HL-60 (cell line): ENCODE measurements at regions not wholly inside any gene's neighbourhood (a gene's known extent, or its start where the extent isn't known, plus 50 kb on each side); places are given as distances from the start of the nearest gene placed in this dataset.

Experiments used
- DNase-seq, 2 experiments: peaks; one replicate each; pipeline ENCODE4 v3.0.0-alpha.2; 2010 to 2020; ENCODE audit warnings: low read depth in 1 of 2, low spot score in 1 of 2
- H3K27ac ChIP-seq: fragments of 250-450 bp; sonication (Bioruptor Pico); replicated peaks from 2 replicates; pipeline ENCODE4 v1.5.1; 2020; ENCODE audit warnings: mild to moderate bottlenecking, moderate library complexity
- H3K27me3 ChIP-seq: fragments of 250-450 bp; sonication (Bioruptor Pico); 2 replicates; pipeline ENCODE4 v1.5.1; 2021; ENCODE audit warnings: mild to moderate bottlenecking, moderate library complexity; ENCODE audit not compliant: insufficient read depth, poor library complexity, severe bottlenecking
- H3K4me3 ChIP-seq: replicated peaks from 2 replicates; pipeline ENCODE4 v1.5.1; 2011; ENCODE audit warnings: mild to moderate bottlenecking, control low read depth, low read length; ENCODE audit not compliant: insufficient read depth
- GABPA ChIP-seq: IDR thresholded peaks from 2 replicates; pipeline ENCODE4 v1.6.1; 2012; ENCODE audit warnings: low read depth
- POLR2AphosphoS5 ChIP-seq: IDR thresholded peaks from 2 replicates; pipeline ENCODE4 v1.6.1; 2012; ENCODE audit warnings: low read depth
- REST ChIP-seq: IDR thresholded peaks from 2 replicates; pipeline ENCODE4 v1.6.1; 2012; ENCODE audit warnings: low read depth; ENCODE audit not compliant: insufficient replicate concordance
- SPI1 ChIP-seq: IDR thresholded peaks from 2 replicates; pipeline ENCODE4 v1.6.1; 2012; ENCODE audit warnings: low read depth, mild to moderate bottlenecking, borderline replicate concordance
- TF ChIP-seq, protein P1 (sequence below): IDR thresholded peaks from one replicate; pipeline ENCODE4 v1.5.1; 2011; ENCODE audit warnings: low read length, control low read depth, inconsistent platforms; ENCODE audit not compliant: insufficient read depth

DNA sequence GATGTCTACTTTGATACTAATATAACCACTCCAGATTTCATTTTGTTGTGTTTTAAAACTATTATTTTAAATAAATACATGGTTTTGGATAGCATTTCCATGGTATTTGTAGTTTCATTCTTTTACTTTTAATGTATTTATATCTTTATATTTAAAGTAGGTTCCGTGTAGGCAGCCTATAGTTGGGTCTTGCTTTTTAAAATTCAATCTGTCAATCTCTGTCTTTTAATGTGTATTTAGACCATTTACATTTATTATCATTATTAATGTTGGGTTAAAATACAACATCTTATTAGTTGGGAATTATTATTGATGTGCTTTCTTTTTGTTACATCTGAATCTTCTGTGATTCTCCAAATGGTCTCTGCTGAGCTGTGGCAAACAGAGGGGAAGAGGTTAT, 412.1 kb downstream of the NPIPA7 start:
- Histone ChIP-seq H3K4me3 (no peak overlapping the region), H3K27me3 (no peaks in the 10 kb centered on the region)
- TF ChIP-seq, protein P1, sequence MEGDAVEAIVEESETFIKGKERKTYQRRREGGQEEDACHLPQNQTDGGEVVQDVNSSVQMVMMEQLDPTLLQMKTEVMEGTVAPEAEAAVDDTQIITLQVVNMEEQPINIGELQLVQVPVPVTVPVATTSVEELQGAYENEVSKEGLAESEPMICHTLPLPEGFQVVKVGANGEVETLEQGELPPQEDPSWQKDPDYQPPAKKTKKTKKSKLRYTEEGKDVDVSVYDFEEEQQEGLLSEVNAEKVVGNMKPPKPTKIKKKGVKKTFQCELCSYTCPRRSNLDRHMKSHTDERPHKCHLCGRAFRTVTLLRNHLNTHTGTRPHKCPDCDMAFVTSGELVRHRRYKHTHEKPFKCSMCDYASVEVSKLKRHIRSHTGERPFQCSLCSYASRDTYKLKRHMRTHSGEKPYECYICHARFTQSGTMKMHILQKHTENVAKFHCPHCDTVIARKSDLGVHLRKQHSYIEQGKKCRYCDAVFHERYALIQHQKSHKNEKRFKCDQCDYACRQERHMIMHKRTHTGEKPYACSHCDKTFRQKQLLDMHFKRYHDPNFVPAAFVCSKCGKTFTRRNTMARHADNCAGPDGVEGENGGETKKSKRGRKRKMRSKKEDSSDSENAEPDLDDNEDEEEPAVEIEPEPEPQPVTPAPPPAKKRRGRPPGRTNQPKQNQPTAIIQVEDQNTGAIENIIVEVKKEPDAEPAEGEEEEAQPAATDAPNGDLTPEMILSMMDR: no peak
- TF ChIP-seq REST: no peak
- no peak for TF ChIP-seq SPI1
- no peak for TF ChIP-seq POLR2AphosphoS5
- TF ChIP-seq GABPA: no peak

DNA sequence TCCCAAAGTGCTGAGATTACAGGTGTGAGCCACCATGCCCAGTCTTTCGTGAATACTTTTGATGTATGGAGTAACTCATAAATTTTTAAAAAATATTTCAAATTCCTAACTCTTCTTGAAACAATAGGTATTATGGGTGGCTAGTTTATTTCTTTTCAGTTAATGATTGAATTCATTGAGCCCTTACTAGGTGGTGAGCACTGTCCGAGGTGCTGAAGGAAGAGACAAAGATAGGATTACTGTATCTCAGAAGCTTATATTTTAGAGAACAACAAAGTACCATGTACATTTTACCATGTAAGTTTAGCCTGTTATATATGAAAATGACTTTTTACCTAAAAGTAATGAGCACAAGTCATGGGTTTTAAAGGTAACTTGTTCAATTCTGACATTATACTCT, 418.3 kb downstream of the NPIPA7 start:
- Histone ChIP-seq H3K27ac (no peak overlapping the region), H3K4me3 (no peak overlapping the region), H3K27me3 (no peaks in the 10 kb centered on the region)
- TF ChIP-seq REST (peak; percentile 93), GABPA (no peak)
- DNase-seq: no peak

More for the DNA sequence above, 412.1 kb downstream of the NPIPA7 start:
- no peak for DNase-seq
- no peak overlapping the region for H3K27ac ChIP-seq

GRCh38 chr16:16798504-16798903, 419.6 kb downstream of the NPIPA7 start:
- Histone ChIP-seq H3K4me3 (no peak overlapping the region), H3K27ac (no peak overlapping the region), H3K27me3 (no peaks in the 10 kb centered on the region)
- no peak for TF ChIP-seq REST
- TF ChIP-seq, protein P1: no peak
- no peak for TF ChIP-seq POLR2AphosphoS5
- no peak for TF ChIP-seq SPI1
- TF ChIP-seq GABPA: no peak
- DNase-seq: no peak

DNA sequence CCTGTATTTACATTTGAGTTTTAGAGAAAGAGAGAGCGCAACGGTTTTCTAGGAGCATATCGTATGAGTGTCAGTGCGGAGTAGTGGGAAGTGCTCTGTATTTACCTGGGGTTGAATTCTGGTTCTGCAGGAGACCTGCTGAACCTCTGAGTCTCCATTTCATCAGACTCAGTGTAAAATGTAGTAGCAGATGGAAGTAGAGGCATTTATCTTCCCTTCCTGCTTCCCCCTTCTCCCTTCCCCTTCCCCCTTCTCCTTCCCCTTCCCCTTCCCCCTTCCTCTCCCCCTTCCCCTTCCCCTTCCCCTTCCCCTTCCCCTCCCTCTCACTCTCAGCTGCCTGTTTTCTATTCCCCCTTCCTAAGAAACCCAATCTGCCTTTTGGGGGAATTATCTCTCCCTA, 426.9 kb downstream of the NPIPA7 start:
- DNase-seq: no peak
- Histone ChIP-seq H3K4me3 (no peak overlapping the region), H3K27me3 (no peaks in the 10 kb centered on the region), H3K27ac (no peak overlapping the region)
- TF ChIP-seq, protein P1: no peak
- TF ChIP-seq SPI1 (no peak), POLR2AphosphoS5 (no peak), GABPA (no peak)
